ENCODE measurements at regions not wholly inside any gene's neighbourhood (a gene's known extent, or its start where the extent isn't known, plus 50 kb on each side); places are given as distances from the start of the nearest gene placed in this dataset.

- CTCF ChIA-PET: no interaction called here
Measured at GRCh38 chr18:51300912-51301311, 103.4 kb upstream of the MEX3C start.

GRCh38 chr18:51301376-51301775 is 103.9 kb upstream of the MEX3C start:
- 70% methylated on average over 3 of the region's 3 CpGs for WGBS (ENCODE audit: low lambda C conversion rate)
- TF ChIP-seq TAF1 (IDR thresholded peaks at IDR 0.05; ENCODE audit: borderline replicate concordance, low read depth, low read length) (no peak), YY1 (IDR thresholded peaks at IDR 0.05; ENCODE audit: low read depth) (no peak), NRF1 (IDR thresholded peaks at IDR 0.05; ENCODE audit: low read depth, low read length) (no peak), FOXJ3 (CRISPR knock-in tag; IDR thresholded peaks at IDR 0.05) (no peak), EP300 (IDR thresholded peaks at IDR 0.05; ENCODE audit: borderline replicate concordance in 1 of 2, low read depth in 1 of 2, low read length in 1 of 2) (no peak), SMC3 (IDR thresholded peaks at IDR 0.05; ENCODE audit: low read depth, low read length) (no peak), GABPA (IDR thresholded peaks at IDR 0.05; ENCODE audit: low read depth) (no peak), RAD21 (IDR thresholded peaks at IDR 0.05; ENCODE audit: low read length) (no peak), RCOR1 (IDR thresholded peaks at IDR 0.05; ENCODE audit: low read length) (no peak), EZH2phosphoT487 (IDR thresholded peaks at IDR 0.05; ENCODE audit: borderline replicate concordance, low read depth) (no peak), FOSL2 (IDR thresholded peaks at IDR 0.05; ENCODE audit: borderline replicate concordance, low read depth) (no peak), ZBTB33 (IDR thresholded peaks at IDR 0.05; ENCODE audit: borderline replicate concordance, low read depth) (no peak), TEAD4 (IDR thresholded peaks at IDR 0.05; ENCODE audit: borderline replicate concordance, insufficient read depth) (no peak), MXI1 (IDR thresholded peaks at IDR 0.05; ENCODE audit: low read depth, low read length) (no peak), USF2 (IDR thresholded peaks at IDR 0.05; ENCODE audit: borderline replicate concordance, low read depth, low read length) (no peak), GATA2 (CRISPR knock-in tag; IDR thresholded peaks at IDR 0.05) (no peak)
- H3K27me3 ChIP-seq (ENCODE audit: insufficient read depth): no peaks in the 10 kb centered on the region
- H3F3A ChIP-seq (replicated peaks; ENCODE audit: insufficient read depth): no peaks in the 10 kb centered on the region
- no peaks in the 10 kb centered on the region for H4K20me1 ChIP-seq (ENCODE audit: insufficient read depth)
- no peaks in the 10 kb centered on the region for H3K9me3 ChIP-seq
- H3K4me3 ChIP-seq (ENCODE audit: low read depth in 2 of 2, low read length in 1 of 2): no peak overlapping the region
- ChIA-PET POLR2A (no interaction called here), CTCF (no interaction called here)
- H2AFZ ChIP-seq (ENCODE audit: low read depth): no peak overlapping the region
- H3K9me2 ChIP-seq: no peaks in the 10 kb centered on the region
- no peaks in the 10 kb centered on the region for H3K79me2 ChIP-seq (ENCODE audit: insufficient read depth)
- H3K9ac ChIP-seq: no peak overlapping the region
- no peak overlapping the region for H3K27ac ChIP-seq (ENCODE audit: low read depth in 2 of 2, low read length in 1 of 2)
- no peak overlapping the region for H3K4me2 ChIP-seq
- no peaks in the 10 kb centered on the region for H3K4me1 ChIP-seq (ENCODE audit: control insufficient read depth in 1 of 2, insufficient read depth in 2 of 2, low read depth in 1 of 2, low read length in 1 of 2)
- H3K36me3 ChIP-seq (replicated peaks in 1 of 2; ENCODE audit: control insufficient read depth in 1 of 2, insufficient read depth in 2 of 2, low read length in 1 of 2): no peaks in the 10 kb centered on the region
- no peak for DNase-seq

More at GRCh38 chr18:51300912-51301311, 103.4 kb upstream of the MEX3C start:
- Histone ChIP-seq H3K4me1 (ENCODE audit: control insufficient read depth in 1 of 2, insufficient read depth in 2 of 2, low read depth in 1 of 2, low read length in 1 of 2) (no peaks in the 10 kb centered on the region), H2AFZ (ENCODE audit: low read depth) (no peak overlapping the region), H3K36me3 (replicated peaks in 1 of 2; ENCODE audit: control insufficient read depth in 1 of 2, insufficient read depth in 2 of 2, low read length in 1 of 2) (no peaks in the 10 kb centered on the region), H3K4me3 (ENCODE audit: low read depth in 2 of 2, low read length in 1 of 2) (no peak overlapping the region), H3K27me3 (ENCODE audit: insufficient read depth) (no peaks in the 10 kb centered on the region), H3K4me2 (no peak overlapping the region), H3K79me2 (ENCODE audit: insufficient read depth) (no peaks in the 10 kb centered on the region), H3K27ac (ENCODE audit: low read depth in 2 of 2, low read length in 1 of 2) (no peak overlapping the region), H3K9me2 (no peaks in the 10 kb centered on the region), H3K9ac (no peak overlapping the region), H3K9me3 (no peaks in the 10 kb centered on the region), H3F3A (replicated peaks; ENCODE audit: insufficient read depth) (no peaks in the 10 kb centered on the region), H4K20me1 (ENCODE audit: insufficient read depth) (no peaks in the 10 kb centered on the region)
- DNase-seq: no peak
- TF ChIP-seq YY1 (IDR thresholded peaks at IDR 0.05; ENCODE audit: low read depth) (no peak), MAX (IDR thresholded peaks at IDR 0.05; ENCODE audit: low read depth) (no peak), FOXM1 (IDR thresholded peaks at IDR 0.05; ENCODE audit: low read depth) (no peak), RFX5 (IDR thresholded peaks at IDR 0.05; ENCODE audit: low read length) (no peak), IRF3 (IDR thresholded peaks at IDR 0.05; ENCODE audit: low read depth, low read length) (no peak), SIN3A (IDR thresholded peaks at IDR 0.05; ENCODE audit: borderline replicate concordance, low read depth, low read length) (no peak)
- POLR2A ChIA-PET: no interaction called here
- 60% methylated on average over 3 of the region's 3 CpGs for WGBS (ENCODE audit: low lambda C conversion rate)

All from SK-N-SH (cell line).